AG10803 (cell line): ENCODE measurements at regions not wholly inside any gene's neighbourhood (a gene's known extent, or its start where the extent isn't known, plus 50 kb on each side); places are given as distances from the start of the nearest gene placed in this dataset.
"Not testable (repeated sequence)": the region's sequence is repeated elsewhere in the genome, so short reads cannot be mapped to it uniquely, and the experiment has no call there.

ENCODE experiments used
- DNase-seq: peaks from one replicate; pipeline ENCODE4 v3.0.0; 2010; ENCODE audit warnings: low read depth
- H3K4me3 ChIP-seq: 2 replicates; pipeline ENCODE4 v1.5.1; 2011; ENCODE audit warnings: mild to moderate bottlenecking, low read length, control low read depth
- TF ChIP-seq, protein P1 (sequence below): conservative IDR thresholded peaks from 2 replicates; pipeline ENCODE4 v1.5.1; 2011; ENCODE audit warnings: mild to moderate bottlenecking, low read length, control low read depth, inconsistent platforms

DNA sequence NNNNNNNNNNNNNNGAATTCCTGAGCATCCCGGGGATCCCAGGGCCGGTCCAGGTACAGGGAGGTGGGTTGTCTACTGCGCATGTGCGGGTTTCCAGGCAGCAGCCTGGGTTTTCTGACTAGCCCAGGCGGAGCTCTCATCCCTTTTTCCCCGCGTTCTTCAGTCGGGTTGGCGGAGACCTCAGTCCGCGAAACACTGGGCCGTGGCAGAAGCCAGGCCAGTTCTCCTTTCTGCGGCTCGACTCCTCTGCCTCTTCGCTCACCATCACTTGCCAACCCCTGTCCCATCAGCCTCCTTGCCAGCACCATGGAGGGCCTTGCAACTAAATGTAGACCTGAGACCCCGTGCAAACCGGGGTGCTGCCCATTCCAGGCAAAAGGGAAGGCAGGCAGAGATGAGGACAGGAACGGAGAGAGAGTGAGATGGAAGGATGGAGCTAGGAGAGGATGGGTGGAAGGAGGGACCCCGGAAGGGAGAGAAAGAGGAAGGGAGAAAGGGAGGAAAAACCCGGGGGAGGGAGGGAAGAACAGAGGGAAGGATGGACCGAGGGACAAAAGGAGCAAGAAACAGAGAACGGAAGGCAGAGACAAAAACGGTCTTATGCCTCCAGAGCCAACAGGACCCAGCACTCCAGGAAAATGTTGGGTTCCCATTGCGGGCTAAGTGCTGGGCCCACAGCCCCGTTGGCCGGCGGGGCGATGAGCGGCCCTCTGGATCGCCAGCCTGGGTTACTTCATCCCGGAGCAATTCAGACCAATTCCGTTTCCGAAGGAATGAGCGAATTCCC lies 445.4 kb upstream of the DEFB115 start:
- DNase-seq: peak; percentile 62
- TF ChIP-seq, protein P1, sequence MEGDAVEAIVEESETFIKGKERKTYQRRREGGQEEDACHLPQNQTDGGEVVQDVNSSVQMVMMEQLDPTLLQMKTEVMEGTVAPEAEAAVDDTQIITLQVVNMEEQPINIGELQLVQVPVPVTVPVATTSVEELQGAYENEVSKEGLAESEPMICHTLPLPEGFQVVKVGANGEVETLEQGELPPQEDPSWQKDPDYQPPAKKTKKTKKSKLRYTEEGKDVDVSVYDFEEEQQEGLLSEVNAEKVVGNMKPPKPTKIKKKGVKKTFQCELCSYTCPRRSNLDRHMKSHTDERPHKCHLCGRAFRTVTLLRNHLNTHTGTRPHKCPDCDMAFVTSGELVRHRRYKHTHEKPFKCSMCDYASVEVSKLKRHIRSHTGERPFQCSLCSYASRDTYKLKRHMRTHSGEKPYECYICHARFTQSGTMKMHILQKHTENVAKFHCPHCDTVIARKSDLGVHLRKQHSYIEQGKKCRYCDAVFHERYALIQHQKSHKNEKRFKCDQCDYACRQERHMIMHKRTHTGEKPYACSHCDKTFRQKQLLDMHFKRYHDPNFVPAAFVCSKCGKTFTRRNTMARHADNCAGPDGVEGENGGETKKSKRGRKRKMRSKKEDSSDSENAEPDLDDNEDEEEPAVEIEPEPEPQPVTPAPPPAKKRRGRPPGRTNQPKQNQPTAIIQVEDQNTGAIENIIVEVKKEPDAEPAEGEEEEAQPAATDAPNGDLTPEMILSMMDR: no peak
- H3K4me3 ChIP-seq: peak overlapping the region; percentile 50

DNA sequence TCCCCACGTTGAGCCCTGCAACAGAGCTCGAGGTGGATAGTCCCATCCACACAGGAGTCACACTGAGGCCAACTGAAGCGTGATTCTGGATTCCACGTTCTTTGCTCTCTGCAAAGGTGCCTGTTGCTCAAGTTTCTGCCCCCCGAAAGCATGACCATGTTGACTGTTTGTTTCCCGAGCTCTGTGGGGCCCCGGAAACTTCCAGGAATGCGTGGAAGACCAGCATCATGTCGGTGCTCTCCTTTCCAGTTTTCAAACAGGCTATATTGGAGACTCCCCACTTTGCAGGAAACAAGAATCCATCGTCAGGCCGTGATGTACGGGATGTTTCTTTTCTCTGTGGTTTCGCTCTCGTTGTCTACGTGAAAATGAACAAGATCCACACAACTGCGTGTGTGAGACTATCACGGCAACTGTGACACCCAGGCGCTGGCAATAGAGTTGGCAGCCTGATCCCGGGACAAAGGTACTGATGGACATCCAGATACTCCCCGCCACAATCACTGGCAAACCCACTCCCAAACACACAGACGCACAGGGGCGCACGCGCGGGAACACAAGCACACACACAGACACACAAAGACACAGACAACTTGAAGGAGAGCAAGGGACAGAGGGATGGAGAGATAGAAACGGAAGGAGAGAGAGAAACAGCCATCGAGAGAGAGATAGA lies 444.6 kb upstream of the DEFB115 start:
- DNase-seq: no peak
- TF ChIP-seq, protein P1: no peak
- no peak overlapping the region for H3K4me3 ChIP-seq

DNA sequence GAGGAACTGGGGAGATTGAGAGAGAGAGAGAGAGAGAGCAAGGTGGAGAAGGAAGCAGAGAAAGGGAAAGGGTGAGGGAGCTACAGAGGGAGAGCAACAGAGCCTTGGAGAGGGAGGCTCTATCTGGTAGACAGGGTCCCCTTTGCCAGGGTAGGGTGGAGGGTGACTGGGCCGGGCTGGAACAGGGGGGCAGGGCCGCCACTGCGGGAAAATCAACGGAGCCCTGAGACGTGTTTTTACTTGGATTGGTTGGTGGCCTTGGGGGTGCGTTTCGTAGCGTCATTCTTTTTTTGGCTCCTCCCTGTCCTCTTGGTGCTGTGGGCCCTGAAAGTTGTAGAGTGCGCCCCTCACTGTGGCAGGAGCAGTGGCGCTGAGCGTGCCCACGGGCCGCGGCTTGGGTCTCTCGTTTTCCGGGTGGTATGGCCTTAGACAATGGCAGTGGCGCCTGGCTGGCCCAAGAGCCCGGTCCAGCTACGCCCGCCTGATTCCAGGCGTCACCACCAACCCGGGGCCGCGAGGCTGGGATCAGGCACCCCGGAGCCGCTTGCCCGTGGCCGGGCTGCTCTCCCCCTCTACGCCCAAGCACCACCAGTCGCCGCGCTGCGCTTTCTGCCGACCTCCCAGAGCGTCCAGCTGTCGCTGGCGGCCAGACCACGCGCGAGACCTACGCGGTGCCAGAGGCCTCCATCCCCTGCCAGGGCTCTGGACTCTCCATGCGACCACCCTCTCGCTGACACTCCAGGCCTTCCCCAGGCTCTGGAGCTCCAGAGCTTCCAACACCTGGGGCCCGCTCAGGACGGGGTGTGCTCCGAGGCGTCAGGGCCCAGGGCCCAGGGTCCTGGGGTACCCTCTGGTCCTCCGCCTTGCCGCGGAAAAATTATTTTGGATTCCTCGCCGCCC lies 443.8 kb upstream of the DEFB115 start:
- not testable (repeated sequence) for DNase-seq, H3K4me3 ChIP-seq

DNA sequence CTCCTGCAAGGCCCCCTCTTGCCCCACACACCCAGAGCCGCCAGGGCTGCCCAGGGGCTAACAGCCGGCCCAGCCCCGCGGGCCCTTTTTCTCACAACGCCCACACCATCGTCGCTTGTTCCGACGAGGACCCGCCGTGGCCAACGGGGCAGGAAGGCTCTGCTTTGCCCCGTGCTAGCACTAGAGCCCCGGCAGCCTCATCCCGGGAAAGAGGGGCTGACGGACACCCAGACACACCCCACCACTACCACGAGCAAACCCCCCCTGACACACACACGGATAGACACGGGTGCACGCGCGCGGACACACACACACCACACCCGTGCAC lies 443.2 kb upstream of the DEFB115 start:
- not testable (repeated sequence) for DNase-seq, H3K4me3 ChIP-seq

DNA sequence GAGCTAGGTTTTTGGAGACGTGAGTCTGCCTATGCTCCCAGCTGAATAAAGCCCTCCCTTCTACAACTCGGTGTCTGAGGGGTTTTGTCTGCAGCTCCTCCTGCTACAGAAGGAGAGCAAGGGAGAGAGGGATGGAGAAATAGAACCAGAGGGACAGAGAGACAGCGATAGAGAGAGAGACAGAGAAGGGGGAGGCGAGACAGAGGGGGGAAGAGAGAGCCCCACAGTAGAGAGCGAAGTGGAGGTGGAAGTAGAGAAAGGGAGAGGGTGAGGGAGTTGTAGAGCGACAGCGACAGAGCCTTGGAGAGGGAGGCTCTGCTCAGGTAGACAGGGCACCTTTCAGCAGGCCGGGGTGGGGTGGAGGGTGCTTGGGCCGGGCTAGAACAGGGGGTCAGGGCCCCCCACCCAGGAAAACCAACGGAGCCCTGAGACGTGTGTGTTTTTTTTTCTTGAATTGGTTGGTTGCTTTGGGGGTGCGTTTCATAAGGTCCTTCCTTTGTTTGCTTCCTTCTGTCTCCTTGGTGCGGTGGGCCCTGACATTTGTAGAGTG lies 442.4 kb upstream of the DEFB115 start:
- H3K4me3 ChIP-seq, DNase-seq: not testable (repeated sequence)

DNA sequence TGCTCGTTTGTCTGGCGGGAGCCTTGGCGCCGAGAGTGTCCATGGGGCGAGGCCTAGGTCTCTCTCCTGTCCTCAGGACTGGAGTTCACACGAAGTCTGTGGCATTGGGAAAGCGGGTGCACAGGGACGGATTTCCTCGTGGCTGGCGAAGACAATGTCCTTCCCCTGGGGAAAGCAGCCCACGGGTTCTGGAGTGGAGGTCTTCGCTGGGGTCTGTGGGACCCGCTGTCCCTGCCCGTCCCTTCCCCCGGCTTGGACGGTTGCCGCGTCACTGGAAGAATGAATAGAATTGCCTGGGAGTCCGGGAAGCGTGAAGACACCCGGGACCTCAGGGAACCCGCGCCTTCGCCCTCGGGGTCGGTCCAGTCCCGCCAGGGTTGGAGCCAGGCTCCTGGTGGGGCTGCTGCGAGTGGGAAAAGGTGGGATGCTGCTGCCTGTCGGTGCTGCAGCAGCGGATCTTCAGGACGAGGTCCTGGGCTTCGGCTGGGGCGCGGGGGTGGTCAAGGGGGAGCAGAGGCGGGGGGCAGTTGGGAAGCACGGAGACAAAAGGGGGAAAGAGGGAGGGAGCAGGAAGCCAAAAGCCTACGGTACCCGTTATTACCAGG lies 441.8 kb upstream of the DEFB115 start:
- TF ChIP-seq, protein P1: no peak
- H3K4me3 ChIP-seq: no peak overlapping the region
- no peak for DNase-seq

DNA sequence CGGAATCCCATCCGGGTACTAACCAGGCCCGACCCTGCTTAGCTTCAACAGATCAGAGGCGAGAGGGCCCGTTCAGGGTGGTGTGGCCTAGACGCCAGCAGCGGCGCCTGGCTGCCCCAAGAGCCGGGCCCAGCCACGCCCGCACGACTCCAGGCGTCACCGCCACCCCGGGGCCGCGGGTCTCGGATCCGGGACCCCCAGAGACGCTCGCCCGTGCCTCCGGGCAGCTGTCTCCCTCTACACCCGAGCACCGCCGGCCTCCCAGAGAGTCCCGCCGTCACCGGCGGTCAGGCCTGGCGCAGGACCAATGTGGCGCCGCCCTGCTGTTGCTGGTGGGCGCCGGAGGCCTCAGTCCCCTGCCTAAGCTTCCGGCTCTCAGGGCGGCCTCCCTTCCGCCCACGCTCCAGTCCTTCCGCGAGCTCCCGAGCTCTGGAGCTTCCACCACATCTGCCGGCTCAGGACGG lies 441.2 kb upstream of the DEFB115 start:
- H3K4me3 ChIP-seq: no peak overlapping the region
- peak; percentile 27 for DNase-seq
- TF ChIP-seq, protein P1: no peak

DNA sequence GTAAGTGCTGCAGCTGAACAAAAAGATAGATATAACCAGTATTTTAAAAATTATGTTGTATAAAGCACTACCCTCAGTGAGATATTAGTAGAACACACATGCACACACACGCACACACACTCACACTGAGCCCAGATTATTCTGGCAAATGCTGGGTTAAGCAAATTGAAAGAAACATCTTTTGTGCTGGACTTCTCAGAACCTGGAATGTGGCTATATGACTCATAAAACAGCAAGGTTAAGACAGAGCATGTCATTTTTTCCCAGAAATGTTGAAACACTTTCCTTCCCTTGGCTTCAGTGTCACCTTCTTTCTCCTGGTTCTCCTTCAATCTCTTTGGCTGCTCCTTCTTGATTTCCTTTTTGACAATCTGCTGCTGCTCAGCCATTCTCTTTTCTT lies 435.8 kb upstream of the DEFB115 start:
- DNase-seq: peak; percentile 37
- not testable (repeated sequence) for H3K4me3 ChIP-seq

DNA sequence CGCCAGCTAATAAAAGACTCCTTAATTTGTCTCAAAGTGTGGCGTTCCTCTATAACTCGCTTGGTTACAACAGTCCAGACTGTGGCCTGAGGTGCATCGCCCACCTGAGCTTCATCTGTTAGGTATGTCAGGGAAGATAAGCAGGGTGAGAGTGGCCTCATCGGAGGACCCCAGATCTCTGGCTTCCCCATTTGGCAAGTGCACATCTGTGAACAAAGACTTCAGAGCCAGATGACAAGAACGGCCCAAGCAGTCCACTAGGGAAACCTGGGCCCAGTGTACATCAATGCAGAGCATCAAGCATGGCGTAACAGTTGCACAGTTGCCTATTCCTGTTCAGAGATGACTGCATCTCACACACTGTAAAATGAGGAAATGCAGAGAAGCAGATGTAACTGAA lies 432.8 kb upstream of the DEFB115 start:
- H3K4me3 ChIP-seq, DNase-seq: not testable (repeated sequence)

DNA sequence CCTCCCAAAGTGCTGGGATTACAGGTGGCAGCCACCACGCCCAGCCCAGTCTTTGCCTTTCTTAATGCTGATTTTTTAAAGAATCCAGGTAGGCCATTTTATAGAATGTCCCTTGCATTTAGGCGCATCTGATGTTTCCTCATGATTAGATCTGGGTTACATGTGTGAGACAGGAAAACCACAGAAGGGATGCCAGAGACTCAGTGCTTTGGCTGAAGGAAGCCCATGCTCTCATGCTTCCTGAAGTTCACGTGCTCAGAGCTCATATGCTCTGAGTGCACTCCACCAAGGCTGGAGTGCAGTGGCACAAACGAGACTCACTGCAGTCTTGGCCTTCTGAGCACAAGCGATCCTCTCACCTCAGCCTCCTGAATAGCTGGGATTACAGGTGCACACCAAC lies 411.5 kb upstream of the DEFB115 start:
- H3K4me3 ChIP-seq, DNase-seq: not testable (repeated sequence)

DNA sequence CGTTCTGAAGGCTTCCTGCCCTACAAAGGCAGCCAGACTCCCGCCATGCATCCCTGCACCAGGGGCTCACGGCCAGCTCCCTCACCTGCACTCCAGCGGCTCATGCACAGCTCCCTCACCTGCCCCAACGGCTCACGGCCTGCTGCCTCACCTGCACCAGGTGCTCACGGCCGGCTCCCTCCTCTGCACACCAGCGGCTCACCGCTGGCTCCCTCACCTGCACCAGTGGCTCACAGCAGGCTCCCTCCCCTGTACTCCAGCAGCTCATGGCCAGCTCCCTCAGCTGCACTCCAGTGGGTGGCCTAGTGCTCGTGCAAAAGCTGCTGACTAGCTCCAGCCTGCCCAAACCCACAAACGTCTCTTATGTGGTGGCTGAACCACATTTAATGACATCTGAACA lies 389.2 kb upstream of the DEFB115 start:
- not testable (repeated sequence) for DNase-seq, H3K4me3 ChIP-seq

DNA sequence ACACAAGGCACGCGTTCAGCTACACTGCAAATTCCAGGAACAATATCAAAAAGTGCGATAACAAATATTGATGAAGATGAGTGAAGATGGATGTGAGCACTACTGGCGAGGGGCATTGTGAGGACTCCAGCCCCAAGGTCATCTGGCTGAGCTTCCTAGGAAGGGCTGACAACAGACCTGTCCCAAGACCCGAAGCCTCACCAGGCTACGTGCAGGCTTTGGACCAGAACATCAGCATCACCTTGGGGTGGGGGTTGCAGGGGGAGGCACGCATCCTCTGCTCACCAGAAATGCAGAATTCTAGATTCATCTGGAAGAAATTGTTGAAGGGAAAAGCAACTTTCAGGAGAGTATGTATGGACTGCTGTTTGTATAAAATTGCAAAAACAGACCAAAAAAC lies 386.3 kb upstream of the DEFB115 start:
- not testable (repeated sequence) for H3K4me3 ChIP-seq, DNase-seq

DNA sequence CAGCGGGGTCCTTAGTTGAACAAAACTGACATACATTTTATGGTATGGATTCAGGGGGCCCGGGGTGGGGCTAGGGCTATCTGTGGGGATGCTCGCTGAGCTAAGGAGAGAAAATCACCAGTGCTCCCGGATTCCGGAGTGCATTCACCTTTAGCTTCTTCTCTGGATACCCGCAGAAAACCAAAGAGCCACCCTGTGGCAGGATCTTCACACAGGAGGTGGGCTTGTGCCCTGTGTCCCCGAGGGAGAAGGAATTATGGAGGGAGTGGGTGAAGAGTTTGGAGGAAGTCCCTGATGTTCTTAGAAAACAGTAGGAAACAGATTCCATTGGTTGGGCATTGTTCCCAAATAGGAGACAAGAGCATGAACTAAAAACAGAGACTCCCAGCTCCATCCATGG lies 385.2 kb upstream of the DEFB115 start:
- DNase-seq, H3K4me3 ChIP-seq: not testable (repeated sequence)
